HepG2 (cell line): ENCODE measurements at regions not wholly inside any gene's neighbourhood (a gene's known extent, or its start where the extent isn't known, plus 50 kb on each side); places are given as distances from the start of the nearest gene placed in this dataset.
"Not testable (repeated sequence)": the region's sequence is repeated elsewhere in the genome, so short reads cannot be mapped to it uniquely, and the experiment has no call there.

Experiments
- ATAC-seq: fragments of 200-7000 bp; cut with Tn5 transposase; 3 replicates; pipeline ENCODE4 v1.9.1; 2020; ENCODE audit warnings: mild to moderate bottlenecking, moderate library complexity
- BruUV-seq: library from RNA; stranded (reverse); fragments of 400-500 nt; replicated peaks from 2 replicates; lab custom pipeline; 2021; lab: Mats Ljungman, UMichigan
- CTCF ChIA-PET: fragments of 300-600 bp; formaldehyde crosslinking; extraction: SDS; loops from one replicate; lab custom pipeline; 2021; ENCODE audit warnings: low total read pairs, inconsistent platforms, low intra/inter-chr PET ratio; lab: Yijun Ruan, JAX
- POLR2A ChIA-PET: fragments of 350-600 bp; sonication (Branson Sonifier 250); formaldehyde crosslinking; loops from one replicate; lab custom pipeline; 2020; ENCODE audit warnings: antibody characterized with exemption, inconsistent platforms; lab: Yijun Ruan, JAX
- DNase-seq: peaks from one replicate; pipeline ENCODE4 v3.0.0-alpha.2; 2015; ENCODE audit warnings: low spot score
- FAIRE-seq: peaks from 3 replicates; lab custom pipeline; 2011; peaks lifted over from hg19 to GRCh38; lab: Jason Lieb, UNC
- H2AFZ ChIP-seq: one replicate; pipeline ENCODE4 v1.6.1; 2011; ENCODE audit warnings: low read length, inconsistent platforms
- H3K27ac ChIP-seq: fragments of 300-600 bp; 3 replicates; pipeline ENCODE4 v1.8.0; 2011; ENCODE audit warnings: mixed run types, mild to moderate bottlenecking, mixed read lengths, low read length, inconsistent platforms; ENCODE audit not compliant: insufficient read depth; ENCODE audit errors: extremely low read length
- H3K27me3 ChIP-seq, 2 experiments: fragments of 200-600 bp in 1 of 2; 2 replicates in 1 of 2; 3 replicates in 1 of 2; pipeline versions ENCODE4 v1.6.0 to v1.8.0; 2011; ENCODE audit warnings: low read length in 2 of 2, mild to moderate bottlenecking in 2 of 2, moderate library complexity in 2 of 2, inconsistent platforms in 1 of 2; ENCODE audit not compliant: insufficient read depth in 2 of 2, control insufficient read depth in 1 of 2
- H3K36me3 ChIP-seq, 2 experiments: fragments of 200-600 bp in 1 of 2; replicated peaks in 1 of 2; 2 replicates in 1 of 2; 3 replicates in 1 of 2; pipeline versions ENCODE4 v1.5.1 to v1.8.0; 2011; ENCODE audit warnings: low read length in 2 of 2, inconsistent platforms in 1 of 2; ENCODE audit not compliant: insufficient read depth in 2 of 2, control insufficient read depth in 1 of 2
- H3K4me1 ChIP-seq: 2 replicates; pipeline ENCODE4 v1.5.1; 2012; ENCODE audit warnings: low read length, inconsistent platforms; ENCODE audit not compliant: insufficient read depth
- H3K4me2 ChIP-seq: 2 replicates; pipeline ENCODE4 v1.6.0; 2011; ENCODE audit warnings: low read depth, low read length, inconsistent platforms
- H3K4me3 ChIP-seq, 3 experiments: fragments of 200-600 bp in 1 of 3; sonication (generic), shearing (Covaris generic) in 1 of 3; replicated peaks in 1 of 3; 2 replicates each; pipeline ENCODE4 v1.5.1; 2011 to 2016; ENCODE audit warnings: low read length in 3 of 3, inconsistent platforms in 2 of 3, low read depth in 2 of 3, mild to moderate bottlenecking in 2 of 3, control low read depth in 1 of 3, mixed read lengths in 1 of 3; ENCODE audit not compliant: insufficient read depth in 1 of 3
- H3K79me2 ChIP-seq: one replicate; pipeline ENCODE4 v1.6.1; 2011; ENCODE audit warnings: low read length, inconsistent platforms; ENCODE audit not compliant: insufficient read depth
- H3K9ac ChIP-seq: 2 replicates; pipeline ENCODE4 v1.6.0; 2011; ENCODE audit warnings: mild to moderate bottlenecking, low read depth, low read length, inconsistent platforms; ENCODE audit not compliant: insufficient read depth
- H3K9me3 ChIP-seq: 2 replicates; pipeline ENCODE4 v1.5.1; 2012; ENCODE audit warnings: mild to moderate bottlenecking, low read length
- H4K20me1 ChIP-seq: 2 replicates; pipeline ENCODE4 v1.6.0; 2011; ENCODE audit warnings: inconsistent platforms, mild to moderate bottlenecking, low read length, moderate library complexity; ENCODE audit not compliant: insufficient read depth
- PRMT3 ChIP-seq: sonication (generic); formaldehyde crosslinking; IDR thresholded peaks from 2 replicates; pipeline ENCODE4 v1.8.1; 2022; ENCODE audit warnings: low read depth, mild to moderate bottlenecking, moderate library complexity, missing genetic modification reagents, borderline replicate concordance
- RFXANK ChIP-seq: IDR thresholded peaks from 2 replicates; pipeline ENCODE4 v1.6.1; 2016
- RNF2 ChIP-seq: fragments of 450-650 bp; conservative IDR thresholded peaks from 2 replicates; pipeline ENCODE4 v1.6.1; 2016; ENCODE audit warnings: low read depth
- STAT5B ChIP-seq: sonication (generic); formaldehyde crosslinking; IDR thresholded peaks from 2 replicates; pipeline ENCODE4 v1.4.0; 2020; ENCODE audit warnings: missing genetic modification reagents
- ZNF713 ChIP-seq: sonication (generic); formaldehyde crosslinking; IDR thresholded peaks from 2 replicates; pipeline ENCODE4 v1.4.0; 2020; ENCODE audit warnings: mild to moderate bottlenecking, missing genetic modification reagents
- ZNF780A ChIP-seq: sonication (generic); formaldehyde crosslinking; IDR thresholded peaks from 2 replicates; pipeline ENCODE4 v1.8.0; 2022; ENCODE audit warnings: mild to moderate bottlenecking, missing genetic modification reagents, moderate library complexity
- WGBS: methylation state at CpG from one replicate; pipeline ENCODE4 v1.1.6; 2017; ENCODE audit warnings: low lambda C conversion rate; 5-methylcytosine and 5-hydroxymethylcytosine counted together
- in situ Hi-C: cut with HindIII; loops from 2 replicates; pipeline ENCODE4 v1.10.0; 2017; ENCODE audit warnings: low pct_unique_long_range_greater_than_20kb; ENCODE audit not compliant: extremely low pct_ligation_motif_present
- intact Hi-C: fragments of 100-400 bp; cut with micrococcal nuclease; formaldehyde crosslinking; loops from one replicate; pipeline ENCODE4 v1.10.0; 2022; ENCODE audit not compliant: unreplicated experiment
- TF ChIP-seq, protein P1 (sequence below): sonication (generic); formaldehyde crosslinking; IDR thresholded peaks from 2 replicates; pipeline ENCODE4 v1.5.1; 2020; ENCODE audit warnings: mild to moderate bottlenecking, missing genetic modification reagents
- TF ChIP-seq, protein P2 (sequence below): sonication (generic); formaldehyde crosslinking; IDR thresholded peaks from 2 replicates; pipeline ENCODE4 v1.8.0; 2022; ENCODE audit warnings: mild to moderate bottlenecking, missing genetic modification reagents, borderline replicate concordance
- TF ChIP-seq, protein P3 (sequence below): sonication (generic); formaldehyde crosslinking; IDR thresholded peaks from 2 replicates; pipeline ENCODE4 v1.8.1; 2023; ENCODE audit warnings: mild to moderate bottlenecking, missing genetic modification reagents

GRCh38 chr4:138334346-138335016, 92.3 kb upstream of the SLC7A11 start (continued):
- TF ChIP-seq, protein P1, sequence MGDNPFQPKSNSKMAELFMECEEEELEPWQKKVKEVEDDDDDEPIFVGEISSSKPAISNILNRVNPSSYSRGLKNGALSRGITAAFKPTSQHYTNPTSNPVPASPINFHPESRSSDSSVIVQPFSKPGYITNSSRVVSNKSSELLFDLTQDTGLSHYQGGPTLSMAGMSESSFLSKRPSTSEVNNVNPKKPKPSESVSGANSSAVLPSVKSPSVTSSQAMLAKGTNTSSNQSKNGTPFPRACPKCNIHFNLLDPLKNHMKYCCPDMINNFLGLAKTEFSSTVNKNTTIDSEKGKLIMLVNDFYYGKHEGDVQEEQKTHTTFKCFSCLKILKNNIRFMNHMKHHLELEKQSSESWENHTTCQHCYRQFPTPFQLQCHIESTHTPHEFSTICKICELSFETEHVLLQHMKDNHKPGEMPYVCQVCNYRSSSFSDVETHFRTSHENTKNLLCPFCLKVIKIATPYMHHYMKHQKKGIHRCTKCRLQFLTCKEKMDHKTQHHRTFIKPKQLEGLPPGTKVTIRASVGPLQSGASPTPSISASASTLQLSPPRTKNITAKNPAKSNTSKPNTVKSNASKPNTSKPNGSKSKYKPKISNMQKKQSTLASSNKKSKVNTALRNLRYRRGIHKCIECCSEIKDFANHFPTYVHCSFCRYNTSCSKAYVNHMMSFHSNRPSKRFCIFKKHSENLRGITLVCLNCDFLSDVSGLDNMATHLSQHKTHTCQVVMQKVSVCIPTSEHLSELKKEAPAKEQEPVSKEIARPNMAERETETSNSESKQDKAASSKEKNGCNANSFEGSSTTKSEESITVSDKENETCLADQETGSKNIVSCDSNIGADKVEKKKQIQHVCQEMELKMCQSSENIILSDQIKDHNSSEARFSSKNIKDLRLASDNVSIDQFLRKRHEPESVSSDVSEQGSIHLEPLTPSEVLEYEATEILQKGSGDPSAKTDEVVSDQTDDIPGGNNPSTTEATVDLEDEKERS (CRISPR knock-in tag): no peak
- no peak for TF ChIP-seq STAT5B (CRISPR knock-in tag)
- no peak for TF ChIP-seq PRMT3 (CRISPR knock-in tag)
- no peak for TF ChIP-seq RFXANK (CRISPR knock-in tag)
- TF ChIP-seq RNF2: no peak
- no peak for TF ChIP-seq ZNF780A (CRISPR knock-in tag)
- TF ChIP-seq, protein P2, sequence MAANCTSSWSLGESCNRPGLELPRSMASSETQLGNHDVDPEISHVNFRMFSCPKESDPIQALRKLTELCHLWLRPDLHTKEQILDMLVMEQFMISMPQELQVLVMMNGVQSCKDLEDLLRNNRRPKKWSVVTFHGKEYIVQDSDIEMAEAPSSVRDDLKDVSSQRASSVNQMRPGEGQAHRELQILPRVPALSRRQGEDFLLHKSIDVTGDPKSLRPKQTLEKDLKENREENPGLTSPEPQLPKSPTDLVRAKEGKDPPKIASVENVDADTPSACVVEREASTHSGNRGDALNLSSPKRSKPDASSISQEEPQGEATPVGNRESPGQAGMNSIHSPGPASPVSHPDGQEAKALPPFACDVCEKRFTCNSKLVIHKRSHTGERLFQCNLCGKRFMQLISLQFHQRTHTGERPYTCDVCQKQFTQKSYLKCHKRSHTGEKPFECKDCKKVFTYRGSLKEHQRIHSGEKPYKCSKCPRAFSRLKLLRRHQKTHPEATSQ (CRISPR knock-in tag): no peak
- TF ChIP-seq, protein P3, sequence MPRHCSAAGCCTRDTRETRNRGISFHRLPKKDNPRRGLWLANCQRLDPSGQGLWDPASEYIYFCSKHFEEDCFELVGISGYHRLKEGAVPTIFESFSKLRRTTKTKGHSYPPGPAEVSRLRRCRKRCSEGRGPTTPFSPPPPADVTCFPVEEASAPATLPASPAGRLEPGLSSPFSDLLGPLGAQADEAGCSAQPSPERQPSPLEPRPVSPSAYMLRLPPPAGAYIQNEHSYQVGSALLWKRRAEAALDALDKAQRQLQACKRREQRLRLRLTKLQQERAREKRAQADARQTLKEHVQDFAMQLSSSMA (CRISPR knock-in tag): no peak
- no peak for TF ChIP-seq ZNF713 (CRISPR knock-in tag)
- TF ChIP-seq, all 625 proteins: peak for 15

DNA sequence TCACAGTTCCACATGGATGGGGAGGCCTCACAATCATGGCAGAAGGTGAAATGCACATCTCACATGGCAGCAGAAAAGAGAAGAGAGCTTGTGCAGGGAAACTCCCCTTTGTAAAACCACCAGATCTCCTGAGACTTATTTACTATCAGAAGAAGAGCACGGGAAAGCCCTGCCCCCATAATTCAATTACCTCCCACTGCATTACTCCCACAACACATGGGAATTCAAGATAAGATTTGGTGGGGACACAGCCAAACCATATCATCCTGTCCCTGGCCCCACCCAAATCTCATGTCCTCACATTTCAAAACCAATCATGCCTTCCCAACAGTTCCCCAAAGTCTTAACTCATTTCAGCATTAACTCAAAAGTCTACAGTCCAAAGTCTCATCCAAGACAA, 90.3 kb upstream of the SLC7A11 start:
- H3K9me3 ChIP-seq, H3K27me3 ChIP-seq, intact Hi-C loops, POLR2A ChIA-PET, H3K79me2 ChIP-seq, BruUV-seq, H3K4me3 ChIP-seq, H3K27ac ChIP-seq, in situ Hi-C loops, H3K36me3 ChIP-seq, H3K9ac ChIP-seq, ATAC-seq, H2AFZ ChIP-seq, DNase-seq, FAIRE-seq, H3K4me2 ChIP-seq, CTCF ChIA-PET, H4K20me1 ChIP-seq: not testable (repeated sequence)
- H3K4me1 ChIP-seq: peaks cover 18% of the 10 kb centered on the region
- WGBS: 43% methylated on average over 1 of the region's 1 CpG
